Karpas-422 (cell line): ENCODE measurements at regions not wholly inside any gene's neighbourhood (a gene's known extent, or its start where the extent isn't known, plus 50 kb on each side); places are given as distances from the start of the nearest gene placed in this dataset.

Experiments
- DNase-seq: peaks from one replicate; pipeline ENCODE4 v3.0.0-alpha.2; 2015
- H2AFZ ChIP-seq: fragments of 200-600 bp; sonication (generic); 2 replicates; pipeline ENCODE4 v1.6.1; 2014; ENCODE audit warnings: antibody characterized with exemption, low read length, mixed read lengths
- H3K27ac ChIP-seq: fragments of 200-600 bp; sonication (generic); 2 replicates; pipeline ENCODE4 v1.5.1; 2014; ENCODE audit warnings: mild to moderate bottlenecking, low read length, moderate library complexity
- H3K27me3 ChIP-seq: fragments of 200-600 bp; sonication (generic); 2 replicates; pipeline ENCODE4 v1.6.1; 2014; ENCODE audit warnings: low read length, mixed read lengths
- H3K36me3 ChIP-seq: fragments of 200-600 bp; sonication (generic); 2 replicates; pipeline ENCODE4 v1.6.1; 2014; ENCODE audit warnings: low read length, mixed read lengths; ENCODE audit not compliant: insufficient read depth
- H3K4me1 ChIP-seq: fragments of 200-600 bp; sonication (generic); 2 replicates; pipeline ENCODE4 v1.6.1; 2014; ENCODE audit warnings: mild to moderate bottlenecking, low read length, mixed read lengths
- H3K4me2 ChIP-seq: fragments of 200-600 bp; sonication (generic); 2 replicates; pipeline ENCODE4 v1.6.1; 2014; ENCODE audit warnings: low read length, low read depth, mild to moderate bottlenecking; ENCODE audit not compliant: poor library complexity, severe bottlenecking
- H3K4me3 ChIP-seq: fragments of 200-600 bp; sonication (generic); 2 replicates; pipeline ENCODE4 v1.5.1; 2014; ENCODE audit warnings: mild to moderate bottlenecking, antibody characterized with exemption, low read length, mixed read lengths
- H3K79me2 ChIP-seq: fragments of 200-600 bp; sonication (generic); 2 replicates; pipeline ENCODE4 v1.6.1; 2014; ENCODE audit warnings: mild to moderate bottlenecking, low read length, mixed read lengths
- H3K9ac ChIP-seq: fragments of 200-600 bp; sonication (generic); 2 replicates; pipeline ENCODE4 v1.6.0; 2014; ENCODE audit warnings: low read length
- H3K9me2 ChIP-seq: fragments of 200-600 bp; sonication (generic), shearing (Covaris generic); replicated peaks from 2 replicates; pipeline ENCODE4 v1.6.0; 2014; ENCODE audit warnings: mild to moderate bottlenecking, low read length, moderate library complexity; ENCODE audit not compliant: insufficient read depth
- H3K9me3 ChIP-seq: fragments of 300-700, 200-600 bp; sonication (generic); 2 replicates; pipeline ENCODE4 v1.6.1; 2014; ENCODE audit warnings: low read length, mixed read lengths
- H4K20me1 ChIP-seq: fragments of 200-600 bp; sonication (generic); 2 replicates; pipeline ENCODE4 v1.6.1; 2014; ENCODE audit warnings: mild to moderate bottlenecking, antibody characterized with exemption, low read length, low read depth; ENCODE audit not compliant: insufficient read depth

- Histone ChIP-seq H3K4me1 (no peaks in the 10 kb centered on the region), H3K79me2 (no peaks in the 10 kb centered on the region), H4K20me1 (no peaks in the 10 kb centered on the region), H3K4me3 (no peak overlapping the region), H3K27me3 (no peaks in the 10 kb centered on the region), H3K9me2 (no peaks in the 10 kb centered on the region), H3K36me3 (no peaks in the 10 kb centered on the region), H3K4me2 (no peak overlapping the region), H3K27ac (no peak overlapping the region), H2AFZ (no peak overlapping the region), H3K9ac (no peak overlapping the region), H3K9me3 (no peaks in the 10 kb centered on the region)
- no peak for DNase-seq
Observed at GRCh38 chr13:111486801-111487200, 166.4 kb downstream of the TEX29 start.

- Histone ChIP-seq H3K27me3 (no peaks in the 10 kb centered on the region), H3K36me3 (no peaks in the 10 kb centered on the region), H2AFZ (no peak overlapping the region), H3K4me1 (no peaks in the 10 kb centered on the region), H3K4me2 (no peak overlapping the region), H3K27ac (no peak overlapping the region), H3K79me2 (no peaks in the 10 kb centered on the region), H3K9me3 (no peaks in the 10 kb centered on the region), H3K9ac (no peak overlapping the region), H3K4me3 (no peak overlapping the region), H3K9me2 (no peaks in the 10 kb centered on the region), H4K20me1 (no peaks in the 10 kb centered on the region)
- no peak for DNase-seq
Observed at GRCh38 chr13:111488486-111489132, 168.2 kb downstream of the TEX29 start.

- H3K27ac ChIP-seq, result no peak overlapping the region
- no peak overlapping the region for H3K4me2 ChIP-seq
- H3K9me2 ChIP-seq, result no peaks in the 10 kb centered on the region
- H3K79me2 ChIP-seq, result no peaks in the 10 kb centered on the region
- no peaks in the 10 kb centered on the region for H3K4me1 ChIP-seq
- no peaks in the 10 kb centered on the region for H3K27me3 ChIP-seq
- no peaks in the 10 kb centered on the region for H4K20me1 ChIP-seq
- no peak overlapping the region for H3K9ac ChIP-seq
- H3K9me3 ChIP-seq, result no peaks in the 10 kb centered on the region
- H3K36me3 ChIP-seq, result no peaks in the 10 kb centered on the region
- no peak for DNase-seq
- no peak overlapping the region for H3K4me3 ChIP-seq
- no peak overlapping the region for H2AFZ ChIP-seq
Observed at GRCh38 chr13:111489301-111489700, 168.9 kb downstream of the TEX29 start.

- H2AFZ ChIP-seq, result no peak overlapping the region
- no peak for DNase-seq
- no peak overlapping the region for H3K4me2 ChIP-seq
- H3K36me3 ChIP-seq, result no peaks in the 10 kb centered on the region
- H3K9me3 ChIP-seq, result no peaks in the 10 kb centered on the region
- no peaks in the 10 kb centered on the region for H3K9me2 ChIP-seq
- no peaks in the 10 kb centered on the region for H3K4me1 ChIP-seq
- H3K9ac ChIP-seq, result no peak overlapping the region
- no peaks in the 10 kb centered on the region for H3K79me2 ChIP-seq
- no peak overlapping the region for H3K4me3 ChIP-seq
- no peaks in the 10 kb centered on the region for H3K27me3 ChIP-seq
- H4K20me1 ChIP-seq, result no peaks in the 10 kb centered on the region
- no peak overlapping the region for H3K27ac ChIP-seq
Observed at GRCh38 chr13:111490611-111491010, 170.2 kb downstream of the TEX29 start.

GRCh38 chr13:111491021-111491420 is 170.6 kb downstream of the TEX29 start:
- Histone ChIP-seq H3K4me3 (no peak overlapping the region), H3K4me1 (no peaks in the 10 kb centered on the region), H3K79me2 (no peaks in the 10 kb centered on the region), H3K9me3 (no peaks in the 10 kb centered on the region), H3K27me3 (no peaks in the 10 kb centered on the region), H3K27ac (no peak overlapping the region), H2AFZ (no peak overlapping the region), H3K4me2 (no peak overlapping the region), H3K9ac (no peak overlapping the region), H4K20me1 (no peaks in the 10 kb centered on the region), H3K9me2 (no peaks in the 10 kb centered on the region), H3K36me3 (no peaks in the 10 kb centered on the region)
- no peak for DNase-seq

GRCh38 chr13:111491659-111492058 is 171.2 kb downstream of the TEX29 start:
- no peak overlapping the region for H3K27ac ChIP-seq
- H3K27me3 ChIP-seq, result no peaks in the 10 kb centered on the region
- no peak for DNase-seq
- H3K36me3 ChIP-seq, result no peaks in the 10 kb centered on the region
- no peak overlapping the region for H3K9ac ChIP-seq
- no peak overlapping the region for H3K4me2 ChIP-seq
- no peaks in the 10 kb centered on the region for H3K9me3 ChIP-seq
- H2AFZ ChIP-seq, result no peak overlapping the region
- no peaks in the 10 kb centered on the region for H4K20me1 ChIP-seq
- H3K4me1 ChIP-seq, result no peaks in the 10 kb centered on the region
- H3K4me3 ChIP-seq, result no peak overlapping the region
- H3K9me2 ChIP-seq, result no peaks in the 10 kb centered on the region
- no peaks in the 10 kb centered on the region for H3K79me2 ChIP-seq

GRCh38 chr13:111492341-111492950 is 172.0 kb downstream of the TEX29 start:
- Histone ChIP-seq H3K9ac (no peak overlapping the region), H3K4me1 (no peaks in the 10 kb centered on the region), H3K36me3 (no peaks in the 10 kb centered on the region), H2AFZ (no peak overlapping the region), H3K9me2 (no peaks in the 10 kb centered on the region), H3K4me2 (no peak overlapping the region), H3K79me2 (no peaks in the 10 kb centered on the region), H3K27me3 (no peaks in the 10 kb centered on the region), H3K27ac (no peak overlapping the region), H3K9me3 (no peaks in the 10 kb centered on the region), H4K20me1 (no peaks in the 10 kb centered on the region), H3K4me3 (no peak overlapping the region)
- no peak for DNase-seq

- no peak overlapping the region for H3K27ac ChIP-seq
- H3K27me3 ChIP-seq, result no peaks in the 10 kb centered on the region
- H3K9me2 ChIP-seq, result no peaks in the 10 kb centered on the region
- no peak overlapping the region for H3K4me3 ChIP-seq
- no peaks in the 10 kb centered on the region for H3K9me3 ChIP-seq
- no peaks in the 10 kb centered on the region for H3K4me1 ChIP-seq
- no peaks in the 10 kb centered on the region for H4K20me1 ChIP-seq
- H2AFZ ChIP-seq, result no peak overlapping the region
- no peaks in the 10 kb centered on the region for H3K79me2 ChIP-seq
- no peak for DNase-seq
- H3K36me3 ChIP-seq, result no peaks in the 10 kb centered on the region
- no peak overlapping the region for H3K4me2 ChIP-seq
- no peak overlapping the region for H3K9ac ChIP-seq
Observed at GRCh38 chr13:111492958-111493357, 172.5 kb downstream of the TEX29 start.
